Putamen (tissue), 1 donor: ENCODE measurements at regions not wholly inside any gene's neighbourhood (a gene's known extent, or its start where the extent isn't known, plus 50 kb on each side); places are given as distances from the start of the nearest gene placed in this dataset.
A peak's percentile ranks its signal among the peaks of the same experiment; 100 is the strongest.

ENCODE experiments used
- DNase-seq: peaks from one replicate; pipeline ENCODE4 v3.0.0-alpha.2; 2016; ENCODE audit warnings: low spot score

- no peak for DNase-seq
Measured at GRCh38 chr6:85396159-85396808, 53.6 kb upstream of the NT5E start.

- DNase-seq = no peak
Measured at GRCh38 chr6:85395746-85396145, 54.1 kb upstream of the NT5E start.

GRCh38 chr6:85394853-85395538 lies 54.9 kb upstream of the NT5E start:
- DNase-seq = peak; percentile 33

DNA sequence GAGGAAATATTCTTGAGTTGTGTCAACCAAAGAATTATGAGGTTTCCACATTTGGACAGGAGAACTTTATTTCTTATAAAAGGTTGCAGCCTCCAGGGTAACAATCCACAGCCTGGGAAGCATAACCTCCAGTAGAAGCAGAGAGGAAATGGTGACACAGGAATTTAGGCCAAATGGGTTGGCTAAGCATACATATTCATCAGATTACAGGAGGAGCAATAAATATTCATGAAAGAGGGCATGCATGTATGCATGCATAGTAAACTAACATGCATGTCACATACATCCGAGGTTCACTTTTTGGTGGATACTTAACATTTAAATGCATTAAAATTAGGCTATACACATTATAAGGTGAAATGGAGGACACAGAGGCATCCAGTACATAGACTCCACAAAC lies 55.7 kb upstream of the NT5E start:
- DNase-seq = no peak

DNA sequence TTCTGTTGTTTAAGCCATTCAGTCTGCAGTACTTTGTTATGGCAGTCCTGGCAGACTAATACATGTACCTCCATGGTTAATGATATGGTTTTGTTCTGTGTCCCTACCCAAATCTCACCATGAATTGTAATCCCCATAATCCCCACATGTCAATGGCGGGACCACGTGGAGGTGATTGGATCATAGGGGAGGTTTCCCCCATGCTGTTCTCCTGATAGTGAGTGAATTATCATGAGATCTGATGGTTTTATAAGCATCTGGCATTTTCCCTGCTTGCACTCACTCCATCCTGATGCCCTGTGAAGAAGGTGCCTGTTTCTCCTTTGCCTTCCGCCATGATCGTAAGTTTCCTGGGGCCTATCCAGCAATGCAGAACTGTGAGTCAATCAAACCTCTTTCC lies 57.5 kb upstream of the NT5E start:
- DNase-seq = no peak

DNA sequence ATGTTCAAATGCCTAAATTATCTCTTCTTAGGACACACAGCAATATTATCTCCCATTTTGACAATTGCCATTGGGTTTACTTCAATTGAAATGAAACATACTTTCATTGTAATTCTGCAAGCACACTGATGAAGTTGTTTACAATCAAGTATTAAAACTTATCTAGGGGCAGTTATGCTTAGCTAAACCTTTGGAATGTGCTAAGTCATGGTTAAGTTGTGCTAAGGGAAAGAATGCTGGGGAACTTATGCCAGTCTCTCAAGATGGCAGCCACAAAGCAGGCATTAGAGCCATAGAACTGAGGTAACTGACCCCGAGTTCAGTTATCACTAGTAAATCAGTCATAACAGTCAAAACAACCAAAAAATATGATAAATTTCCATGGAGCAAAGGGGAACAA lies 59.1 kb upstream of the NT5E start:
- DNase-seq = no peak

DNA sequence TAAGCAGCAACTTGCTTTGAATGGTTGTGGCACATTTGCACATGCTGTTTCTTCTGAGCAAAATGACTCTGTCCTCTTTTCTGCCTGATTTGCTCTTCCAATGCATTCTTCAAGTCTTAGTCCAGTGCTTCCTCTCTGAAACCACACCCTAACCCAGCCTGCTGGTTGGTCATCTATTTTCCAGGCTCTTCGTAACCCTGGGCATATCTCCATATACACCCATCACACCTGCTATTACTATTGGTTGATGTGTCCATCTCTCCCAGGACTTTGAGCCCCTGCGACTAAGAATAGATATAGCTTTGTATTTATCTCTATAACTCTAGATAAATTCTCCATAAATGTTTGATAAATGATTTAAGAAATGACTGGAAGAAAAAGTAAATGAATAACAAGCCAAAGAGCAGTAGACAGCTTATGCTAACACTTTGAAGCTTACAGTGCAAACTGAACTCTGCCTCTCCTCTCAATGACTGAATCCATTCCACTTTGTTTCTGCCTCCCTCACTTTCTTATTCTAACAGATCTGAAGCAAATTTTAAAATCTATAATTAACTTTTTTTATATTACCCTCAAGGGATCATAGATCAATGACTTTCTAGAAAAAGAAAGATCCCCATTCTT lies 59.7 kb upstream of the NT5E start:
- no peak for DNase-seq

DNA sequence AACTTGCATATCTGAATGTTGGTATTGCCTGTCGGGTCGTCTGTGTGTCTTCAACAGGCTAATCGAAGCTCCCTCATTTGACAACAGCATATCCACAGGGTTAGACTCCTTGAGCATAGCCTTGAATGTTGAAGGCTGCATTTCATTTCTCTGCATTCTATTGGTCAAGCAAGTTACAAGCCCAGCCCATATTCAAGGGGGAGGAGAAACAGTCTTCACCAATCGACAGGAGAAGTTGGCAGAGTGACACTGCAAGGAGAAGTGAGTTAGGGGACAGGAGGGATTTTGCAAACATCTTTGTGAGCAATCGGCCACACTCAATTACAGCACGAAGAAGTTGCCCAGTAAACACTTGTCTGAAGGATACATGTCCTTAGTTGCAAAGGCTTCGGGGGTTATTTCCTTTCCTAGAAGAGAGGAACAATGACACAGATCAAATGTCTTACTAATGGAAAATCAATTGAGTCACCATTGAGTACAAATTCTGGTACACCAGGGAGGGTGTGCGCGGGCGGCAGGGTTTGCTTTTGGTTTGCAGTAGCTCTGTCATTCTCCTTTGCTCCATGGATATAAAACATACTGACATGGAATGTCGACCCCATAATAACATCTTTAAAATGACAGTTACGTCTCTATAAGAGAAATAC lies 60.6 kb upstream of the NT5E start:
- DNase-seq = no peak

GRCh38 chr6:85388531-85388930 lies 61.4 kb upstream of the NT5E start:
- DNase-seq = peak; percentile 50

DNA sequence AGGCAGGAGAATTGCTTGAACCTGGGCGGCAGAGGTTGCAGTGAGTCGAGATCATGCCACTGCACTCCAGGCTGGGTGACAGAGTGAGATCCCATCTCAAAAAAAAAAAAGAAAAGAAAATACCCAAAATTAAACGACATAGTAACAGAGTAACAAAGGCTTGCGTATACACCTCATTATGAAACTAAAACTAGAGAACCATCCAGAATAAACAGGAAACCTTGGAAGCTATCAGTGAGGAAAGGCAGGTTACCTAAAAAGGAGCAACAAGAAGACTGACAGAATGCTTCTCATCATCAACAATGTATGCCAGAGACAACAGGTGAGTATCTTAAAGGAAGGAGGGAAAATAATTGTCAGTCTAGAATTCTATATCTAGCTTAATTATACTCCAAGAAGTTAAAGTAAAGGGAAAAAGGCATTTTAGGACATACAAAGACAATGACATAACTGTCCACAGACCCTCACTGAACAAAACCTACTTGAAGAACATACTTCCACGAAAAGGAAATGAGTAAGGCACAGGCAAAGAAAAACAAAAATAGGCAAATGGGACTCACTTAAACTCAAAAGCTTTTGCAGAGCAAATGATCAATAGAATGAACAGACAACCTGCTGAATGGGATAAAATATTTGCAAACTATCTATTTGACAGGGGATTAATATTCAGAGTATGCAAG lies 64.1 kb upstream of the NT5E start:
- no peak for DNase-seq

DNA sequence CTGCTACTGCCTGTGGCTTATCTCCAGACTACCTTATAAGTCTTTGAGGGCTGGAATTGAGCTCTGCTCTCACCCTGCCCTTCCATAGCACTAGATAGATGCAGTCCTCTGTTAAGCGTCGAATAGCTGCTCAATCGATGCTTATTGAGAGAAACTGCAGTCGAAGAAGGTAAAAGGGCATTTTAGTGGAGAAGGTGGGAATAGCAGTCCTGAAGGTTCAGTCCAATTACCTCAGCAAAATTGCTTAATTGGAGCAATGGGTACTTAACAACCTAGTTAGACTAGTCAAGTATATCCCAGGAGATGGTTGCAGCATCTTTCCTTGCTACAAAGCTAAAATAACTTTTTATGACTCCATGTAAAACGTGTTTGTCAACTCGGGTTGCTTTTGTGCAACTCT lies 66.8 kb upstream of the NT5E start:
- DNase-seq = no peak

DNA sequence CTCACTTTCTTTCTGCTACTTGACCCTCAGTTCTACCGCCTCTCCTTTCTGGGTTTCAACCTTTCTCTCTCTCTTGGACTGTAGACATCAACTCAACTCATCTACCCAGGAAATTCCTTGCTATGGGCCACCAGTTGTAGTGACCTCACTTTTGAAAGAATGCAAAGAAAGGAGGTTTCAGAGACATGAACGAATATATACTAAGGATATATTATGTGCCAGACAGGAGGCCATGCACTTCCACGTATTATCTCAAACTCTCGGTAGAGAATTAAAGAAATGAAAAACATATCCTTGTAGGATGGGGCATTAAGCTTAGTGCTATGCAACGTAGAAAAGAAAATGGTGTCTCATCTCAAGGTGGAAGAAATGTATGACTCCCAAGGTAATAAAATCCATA lies 67.3 kb upstream of the NT5E start:
- no peak for DNase-seq

DNA sequence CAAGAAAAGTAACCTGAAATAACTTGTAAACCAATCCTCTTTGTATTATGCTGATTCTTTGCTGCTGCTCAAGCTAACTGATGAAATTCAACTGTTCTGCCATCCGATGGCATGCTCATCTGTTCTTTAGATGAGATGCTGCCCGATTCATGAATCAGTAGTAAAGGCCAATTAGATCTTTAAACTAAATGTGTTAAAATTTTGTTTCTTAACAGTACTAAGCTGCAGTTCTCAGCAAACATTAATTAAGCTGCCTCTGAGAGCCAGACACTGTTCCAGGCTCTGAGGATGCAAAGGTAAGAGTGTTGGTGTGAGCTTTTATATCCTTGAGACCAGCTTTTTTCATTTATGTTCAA lies 77.0 kb upstream of the NT5E start:
- no peak for DNase-seq

DNA sequence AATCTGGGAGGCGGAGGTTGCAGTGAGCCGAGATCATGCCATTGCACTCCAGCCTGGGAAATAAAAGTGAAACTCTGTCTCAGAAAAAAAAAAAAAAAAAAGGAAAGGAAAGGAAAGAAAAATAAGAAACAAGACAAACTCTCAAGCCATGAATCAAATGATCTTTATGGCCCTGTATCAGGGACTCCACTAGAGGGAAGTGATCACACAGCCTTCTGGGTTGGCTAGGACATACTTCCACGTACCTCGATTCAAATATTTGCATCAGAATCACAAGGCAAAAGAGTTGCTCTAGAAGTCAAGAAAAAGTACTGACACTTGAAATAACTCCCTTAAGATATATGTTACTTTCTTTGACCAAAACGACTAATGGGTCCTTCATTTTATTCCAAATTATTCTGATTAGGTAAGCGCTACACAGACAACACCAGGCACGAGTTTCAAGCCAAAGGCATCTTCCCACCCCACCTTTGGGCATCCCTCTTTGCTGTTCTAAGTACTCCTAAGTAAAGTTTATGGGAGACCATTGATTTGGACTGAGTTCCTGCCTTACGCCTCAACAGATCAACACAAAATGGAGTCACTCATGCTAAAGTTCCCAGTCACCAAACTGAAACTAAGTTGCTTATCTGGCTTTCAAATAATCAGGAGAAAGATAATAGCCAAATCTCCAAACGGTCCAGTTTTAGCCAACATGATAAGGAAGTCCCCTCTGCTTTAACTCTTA lies 77.5 kb upstream of the NT5E start:
- DNase-seq = no peak

DNA sequence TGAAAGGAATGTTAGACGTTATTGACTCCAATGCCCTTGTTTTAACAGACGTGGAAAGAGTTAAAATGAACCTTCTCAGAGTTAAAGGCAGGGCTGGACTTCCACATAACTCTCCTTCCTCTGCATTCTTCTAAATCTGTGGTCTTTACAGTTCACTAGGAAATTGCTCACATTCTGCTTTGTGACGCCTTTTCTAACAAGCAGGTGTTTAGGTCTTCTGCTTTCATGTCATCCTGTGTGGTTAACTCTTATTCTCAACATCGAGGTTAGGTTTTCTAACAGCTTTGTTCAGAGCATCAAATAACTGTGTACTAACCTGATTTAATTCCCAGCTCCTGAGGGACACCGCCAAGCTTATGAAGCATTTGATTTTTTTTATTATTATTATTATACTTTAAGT lies 81.3 kb upstream of the NT5E start:
- no peak for DNase-seq

DNA sequence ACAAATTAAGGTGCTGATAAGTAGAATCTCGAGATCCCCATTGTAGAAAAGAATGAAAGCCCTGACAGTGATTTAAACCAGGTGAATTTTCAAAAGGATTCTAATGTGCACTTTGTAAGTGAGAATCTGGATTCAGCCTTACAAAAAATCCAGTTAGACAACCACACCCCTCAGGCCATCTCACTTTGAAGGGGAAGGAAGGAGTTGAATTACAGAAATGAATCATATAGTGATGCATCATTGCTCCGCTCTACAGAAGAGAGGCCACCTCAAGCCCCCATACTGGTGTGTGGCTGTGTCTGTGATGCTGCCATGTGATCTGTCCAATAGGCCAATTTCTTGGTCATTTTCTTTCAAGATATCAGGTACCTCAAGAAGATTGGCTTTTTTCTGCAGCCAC lies 85.5 kb upstream of the NT5E start:
- no peak for DNase-seq

DNA sequence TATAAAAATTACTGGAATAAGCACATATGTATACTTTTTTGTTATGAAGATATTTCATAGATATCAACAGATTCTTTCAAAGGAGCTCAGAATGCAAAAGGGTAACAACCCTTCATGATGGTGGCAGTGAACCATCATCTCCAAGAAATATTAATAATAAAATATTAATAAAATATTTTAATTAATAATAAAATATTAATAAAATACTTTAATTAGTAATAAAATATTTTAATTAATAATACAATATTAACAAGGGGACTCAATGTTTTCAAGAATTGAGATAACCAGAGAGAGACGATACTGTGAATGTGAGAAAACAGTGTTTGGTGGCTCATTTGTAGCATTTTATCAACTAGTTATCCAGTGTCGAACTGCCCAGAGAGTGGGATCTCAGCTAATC lies 86.0 kb upstream of the NT5E start:
- DNase-seq = no peak

DNA sequence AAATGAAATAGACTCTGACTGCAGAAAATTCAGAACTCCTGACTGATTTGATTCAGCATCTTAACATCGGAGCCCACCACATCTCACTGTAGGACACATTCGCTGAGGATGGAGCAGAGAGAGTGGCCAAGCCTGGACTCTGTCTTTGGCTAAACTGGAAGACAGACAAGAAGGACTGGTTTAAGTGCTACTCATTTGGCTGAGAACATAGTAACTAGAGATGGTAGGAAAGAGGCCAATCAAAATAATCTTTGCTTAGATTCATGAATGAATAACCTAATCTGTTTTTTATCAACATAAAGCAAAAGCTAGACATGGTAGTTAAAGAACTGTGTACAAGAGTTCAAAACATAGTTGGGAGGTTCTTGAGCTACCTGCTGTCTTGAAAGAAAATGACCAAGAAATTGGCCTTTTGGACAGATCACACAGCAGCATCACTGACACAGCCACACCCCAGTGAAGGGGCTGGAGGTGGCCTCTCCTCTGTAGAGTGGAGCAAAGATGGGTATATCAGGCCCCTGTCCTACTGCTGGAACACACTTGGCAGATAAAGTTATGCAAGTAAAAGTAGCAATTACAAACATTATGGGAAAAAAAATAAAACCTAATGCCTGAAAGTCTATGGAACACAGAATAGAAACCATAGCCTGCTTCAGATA lies 87.1 kb upstream of the NT5E start:
- DNase-seq = no peak

DNA sequence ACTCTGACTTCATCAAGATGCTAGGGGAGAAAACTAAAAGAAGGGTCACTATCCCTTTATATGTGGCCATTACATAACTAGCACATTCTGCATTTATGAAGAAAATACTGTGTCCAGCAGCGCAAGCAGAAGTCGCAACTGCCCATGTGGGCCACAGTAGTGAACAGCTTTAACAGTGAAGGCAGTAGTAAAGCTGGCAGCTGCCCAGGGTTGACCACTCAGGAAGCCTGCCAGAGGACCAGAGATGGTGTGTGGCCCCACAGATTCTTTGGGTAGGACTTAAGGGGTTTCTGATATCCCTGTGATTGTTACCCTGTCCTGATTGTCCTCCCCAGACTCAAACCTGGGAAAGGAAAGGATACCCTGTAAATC lies 88.3 kb upstream of the NT5E start:
- no peak for DNase-seq

- no peak for DNase-seq
Measured at GRCh38 chr6:85360794-85361642, 88.9 kb upstream of the NT5E start.

DNA sequence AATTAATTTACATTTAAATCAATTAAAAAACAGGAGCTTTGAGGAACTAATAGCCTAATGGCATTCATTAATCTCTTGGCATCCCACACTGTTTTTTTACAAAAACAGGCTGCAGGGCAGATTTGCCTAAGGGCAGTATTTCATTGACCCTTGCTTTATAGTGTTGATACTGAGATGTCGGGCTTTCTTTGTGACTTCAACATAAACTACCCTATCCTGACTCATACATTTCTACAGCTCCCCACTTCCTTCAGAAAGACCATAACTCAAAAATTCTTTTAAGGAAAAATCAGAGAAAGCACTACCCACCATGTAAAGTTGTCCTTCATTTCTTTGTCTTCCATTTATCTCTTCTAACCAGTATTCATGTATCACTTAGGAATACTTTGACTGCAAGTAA lies 92.2 kb upstream of the NT5E start:
- DNase-seq = no peak
